PC-9 (cell line): ENCODE measurements at regions not wholly inside any gene's neighbourhood (a gene's known extent, or its start where the extent isn't known, plus 50 kb on each side); places are given as distances from the start of the nearest gene placed in this dataset.

Source experiments
- CTCF ChIP-seq: fragments of 200-600 bp; sonication (generic); conservative IDR thresholded peaks from 2 replicates; pipeline ENCODE4 v1.6.1; 2017; ENCODE audit warnings: mixed run types, antibody characterized with exemption, mild to moderate bottlenecking, moderate library complexity
- EZH2 ChIP-seq: fragments of 200-600 bp; sonication (generic); IDR thresholded peaks from 2 replicates; pipeline ENCODE4 v1.8.0; 2017; ENCODE audit warnings: antibody characterized with exemption, low read depth

GRCh38 chr10:129059977-129060376 lies 407.1 kb upstream of the MGMT start:
- TF ChIP-seq CTCF = no peak
- TF ChIP-seq EZH2 = no peak
